Esophagus squamous epithelium (tissue), 4 donors: ENCODE measurements at regions not wholly inside any gene's neighbourhood (a gene's known extent, or its start where the extent isn't known, plus 50 kb on each side); places are given as distances from the start of the nearest gene placed in this dataset.

Experiments
- CTCF ChIP-seq, 6 experiments: fragments of 450-650 bp in 4 of 6; fragments of 200-600 bp in 2 of 6; sonication (generic) in 2 of 6; IDR thresholded peaks; one replicate each; pipeline ENCODE4 v1.5.1; 2016 to 2019; ENCODE audit warnings: antibody characterized with exemption in 6 of 6, mild to moderate bottlenecking in 4 of 6, moderate library complexity in 4 of 6
- POLR2A ChIP-seq, 4 donors: fragments of 450-650 bp; IDR thresholded peaks; one replicate each; pipeline ENCODE4 v1.6.1; 2017; ENCODE audit warnings: antibody characterized with exemption in 4 of 4, mild to moderate bottlenecking in 4 of 4, moderate library complexity in 3 of 4

GRCh38 chr1:29409616-29410015 is 173.3 kb downstream of the PTPRU start:
- TF ChIP-seq CTCF (IDR thresholded peaks at IDR 0.05) (no peak), POLR2A (IDR thresholded peaks at IDR 0.05) (no peak)
